DMS114 treated with DMSO at 0.1 percent for 48 hours (cell line): ENCODE measurements at regions not wholly inside any gene's neighbourhood (a gene's known extent, or its start where the extent isn't known, plus 50 kb on each side); places are given as distances from the start of the nearest gene placed in this dataset.
"Not testable (repeated sequence)": the region's sequence is repeated elsewhere in the genome, so short reads cannot be mapped to it uniquely, and the experiment has no call there.

ENCODE experiments used
- DNase-seq: peaks from one replicate; lab custom pipeline; 2025; ENCODE audit not compliant: unreplicated experiment; lab: John Stamatoyannopoulos, UW

GRCh38 chr4:62549601-62550000 lies 1349.5 kb downstream of the ADGRL3 start:
- DNase-seq, result no peak

DNA sequence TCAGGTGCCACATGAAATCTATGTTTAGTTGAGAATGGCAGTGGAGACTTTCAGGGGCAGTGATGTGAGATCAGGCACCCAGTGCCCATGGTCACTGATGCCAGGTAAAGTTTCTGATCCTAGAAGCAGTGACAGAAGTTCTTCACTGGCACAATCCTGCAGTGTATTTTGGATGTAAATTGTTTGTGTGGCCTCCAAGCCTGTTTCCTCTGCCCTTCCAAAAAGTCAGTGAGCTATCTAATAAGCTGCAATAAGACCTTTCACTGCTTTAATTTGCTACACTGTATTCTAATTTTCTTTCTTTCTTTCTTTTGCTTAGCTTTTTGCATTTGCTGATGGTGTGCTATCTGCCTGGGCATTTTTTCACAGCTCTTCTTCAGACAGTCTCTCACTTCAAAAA lies 1348.6 kb downstream of the ADGRL3 start:
- no peak for DNase-seq

- no peak for DNase-seq
Observed at GRCh38 chr4:62548108-62548524, 1348.0 kb downstream of the ADGRL3 start.

DNA sequence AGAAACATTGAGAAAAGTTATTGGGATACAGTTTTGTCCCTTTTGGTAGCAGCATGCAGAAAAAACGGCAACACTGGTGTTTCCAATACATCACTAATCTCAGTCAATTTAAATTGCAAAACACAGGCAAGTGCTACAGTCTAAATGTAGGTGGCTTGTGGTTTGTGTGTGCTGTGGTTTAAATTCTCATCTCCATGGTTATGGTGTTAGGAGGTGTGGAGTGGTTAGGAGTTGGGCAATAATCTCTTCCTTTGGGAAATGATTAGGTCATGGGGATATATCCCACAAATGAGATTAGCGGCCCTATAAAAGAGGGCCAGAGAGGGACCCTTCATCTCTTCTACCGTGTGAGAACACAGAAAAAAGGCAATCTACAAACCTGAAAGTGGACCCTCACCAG lies 1344.3 kb downstream of the ADGRL3 start:
- DNase-seq, result no peak

- DNase-seq, result no peak
Observed at GRCh38 chr4:62543002-62543401, 1342.9 kb downstream of the ADGRL3 start.

DNA sequence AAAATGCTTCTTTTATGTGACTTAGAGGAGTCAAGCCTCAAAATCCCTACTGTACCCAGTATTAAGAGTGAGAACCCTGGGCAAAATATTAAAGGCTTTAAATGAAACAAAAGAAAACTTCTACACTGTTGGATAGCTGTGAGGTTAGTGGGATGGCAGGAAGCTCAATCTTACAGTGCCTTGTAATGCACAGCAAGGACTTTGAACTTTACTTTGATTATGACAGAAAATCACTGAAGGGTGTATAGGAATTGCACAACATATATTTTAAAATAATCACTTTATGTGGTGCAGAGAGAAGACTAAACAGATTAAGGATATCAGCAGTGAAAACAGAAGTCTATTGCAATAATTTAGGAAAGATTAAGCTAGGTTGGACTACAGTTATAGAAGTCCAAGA lies 1333.4 kb downstream of the ADGRL3 start:
- DNase-seq, result no peak

- DNase-seq, result no peak
Observed at GRCh38 chr4:62531731-62532130, 1331.6 kb downstream of the ADGRL3 start.

GRCh38 chr4:62531264-62531663 lies 1331.1 kb downstream of the ADGRL3 start:
- DNase-seq, result no peak

GRCh38 chr4:62528874-62529273 lies 1328.7 kb downstream of the ADGRL3 start:
- no peak for DNase-seq

GRCh38 chr4:62526671-62527070 lies 1326.5 kb downstream of the ADGRL3 start:
- DNase-seq, result no peak

DNA sequence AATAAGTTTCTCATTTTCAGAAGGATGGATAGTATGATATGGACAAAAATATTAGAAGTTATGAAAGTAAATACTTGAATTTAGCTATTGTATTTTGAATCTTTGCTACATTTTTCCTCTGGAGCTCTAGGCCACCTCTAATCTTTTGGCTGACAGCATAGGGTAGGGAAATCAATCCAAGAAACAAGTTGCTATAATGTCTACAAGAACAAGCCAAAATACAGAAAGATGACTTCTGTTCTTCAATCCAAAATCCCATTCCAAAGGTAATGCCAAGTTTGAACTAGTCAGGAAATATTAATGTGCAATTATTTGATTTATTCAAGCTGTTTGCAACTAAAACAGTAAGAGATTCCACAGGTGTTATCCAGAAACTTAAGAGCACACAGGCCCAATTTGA lies 1323.1 kb downstream of the ADGRL3 start:
- no peak for DNase-seq

DNA sequence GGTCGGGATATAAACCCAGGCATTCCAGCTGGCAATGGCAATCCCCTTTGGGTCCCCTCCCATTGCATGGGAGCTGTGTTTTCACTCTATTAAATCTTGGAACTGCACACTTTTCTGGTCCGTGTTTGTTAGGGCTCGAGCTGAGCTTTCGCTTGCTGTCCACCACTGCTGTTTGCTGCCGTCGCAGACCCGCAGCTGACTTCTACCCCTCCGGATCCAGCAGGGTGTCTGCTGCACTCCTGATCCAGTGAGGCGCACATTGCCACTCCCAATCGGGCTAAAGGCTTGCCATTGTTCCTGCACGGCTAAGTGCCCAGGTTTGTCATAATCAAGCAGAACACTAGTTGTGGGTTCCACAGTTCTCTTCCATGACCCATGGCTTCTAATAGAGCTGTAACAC lies 1322.1 kb downstream of the ADGRL3 start:
- DNase-seq, result no peak

DNA sequence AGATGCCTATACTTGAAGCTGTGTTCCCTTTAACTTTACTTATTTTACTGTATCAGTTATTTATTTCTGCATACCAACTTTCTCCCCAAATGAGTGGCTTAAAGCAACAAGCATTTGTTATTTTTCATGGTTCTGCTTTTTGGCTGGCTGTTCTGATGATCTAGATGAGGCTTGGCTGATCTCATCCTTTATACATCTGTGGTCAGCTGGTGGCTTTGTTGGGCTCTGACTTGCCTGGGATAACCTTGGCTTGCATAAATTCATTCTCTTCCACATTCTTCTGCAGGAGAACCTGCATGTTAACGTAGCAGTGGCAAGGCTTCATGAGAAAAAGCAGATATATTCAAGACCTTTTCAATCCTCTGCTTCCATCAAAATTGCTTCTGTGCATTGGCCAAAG lies 1317.6 kb downstream of the ADGRL3 start:
- no peak for DNase-seq

DNA sequence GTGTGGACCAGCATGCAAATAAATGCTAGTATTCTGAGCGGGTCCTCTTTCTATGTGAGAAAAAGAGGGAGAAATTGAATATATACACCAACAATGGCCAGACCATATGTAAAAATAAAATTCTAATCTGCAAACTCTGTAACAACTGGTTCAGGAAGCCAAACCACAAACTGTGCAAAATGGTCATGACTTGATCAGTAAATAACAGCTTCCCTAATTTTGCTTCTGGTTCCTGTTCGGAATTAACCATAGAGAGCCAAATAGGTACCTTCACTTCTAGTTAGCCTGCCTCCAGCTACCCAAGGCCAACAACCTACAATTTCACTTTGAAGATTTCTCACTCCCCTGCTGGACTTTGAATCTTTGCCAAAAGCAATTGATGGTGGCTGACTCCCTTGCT lies 1313.2 kb downstream of the ADGRL3 start:
- no peak for DNase-seq

- no peak for DNase-seq
Observed at GRCh38 chr4:62512271-62512670, 1312.1 kb downstream of the ADGRL3 start.

GRCh38 chr4:62510228-62510627 lies 1310.1 kb downstream of the ADGRL3 start:
- no peak for DNase-seq

DNA sequence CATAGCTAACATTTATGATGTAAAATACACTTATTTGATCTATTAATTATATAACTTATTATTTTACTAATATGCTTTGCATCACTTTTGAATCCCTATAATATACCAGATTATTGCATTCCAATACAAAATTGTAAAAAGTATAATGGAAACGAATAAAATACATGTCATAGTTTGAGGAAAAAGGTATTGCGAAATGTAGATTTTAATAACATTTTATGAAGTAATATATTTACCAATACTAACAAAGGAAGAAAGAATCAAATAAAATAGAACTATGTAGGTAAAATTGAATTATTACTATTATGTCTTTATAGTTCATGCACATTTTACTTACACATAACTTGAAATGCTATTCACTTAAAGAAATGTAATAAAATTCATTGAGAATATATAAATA lies 1300.2 kb downstream of the ADGRL3 start:
- no peak for DNase-seq

GRCh38 chr4:62495032-62495431 lies 1294.9 kb downstream of the ADGRL3 start:
- no peak for DNase-seq

GRCh38 chr4:62491756-62492155 lies 1291.6 kb downstream of the ADGRL3 start:
- DNase-seq, result not testable (repeated sequence)

DNA sequence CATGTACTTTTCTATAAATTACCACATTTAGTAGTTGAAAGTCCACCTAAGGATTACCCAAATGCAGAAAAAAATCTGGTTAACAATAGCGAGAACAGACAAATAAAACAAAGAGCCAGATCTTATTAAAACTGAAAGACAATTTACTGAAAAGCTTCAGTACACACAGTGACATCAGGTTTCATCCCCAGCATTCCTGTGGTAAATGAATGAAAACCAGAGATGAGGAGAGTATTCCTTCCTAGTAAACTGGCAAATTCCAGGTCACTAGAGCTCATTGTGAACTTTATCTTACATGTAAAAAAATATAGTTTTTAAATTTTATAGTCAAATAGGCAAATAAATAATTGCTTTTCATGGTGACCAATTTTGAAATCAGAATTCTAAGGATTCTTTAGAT lies 1290.5 kb downstream of the ADGRL3 start:
- DNase-seq, result no peak

- DNase-seq, result no peak
Observed at GRCh38 chr4:62487016-62487415, 1286.9 kb downstream of the ADGRL3 start.

- no peak for DNase-seq
Observed at GRCh38 chr4:62484357-62484756, 1284.2 kb downstream of the ADGRL3 start.

- DNase-seq, result no peak
Observed at GRCh38 chr4:62482355-62482754, 1282.2 kb downstream of the ADGRL3 start.

DNA sequence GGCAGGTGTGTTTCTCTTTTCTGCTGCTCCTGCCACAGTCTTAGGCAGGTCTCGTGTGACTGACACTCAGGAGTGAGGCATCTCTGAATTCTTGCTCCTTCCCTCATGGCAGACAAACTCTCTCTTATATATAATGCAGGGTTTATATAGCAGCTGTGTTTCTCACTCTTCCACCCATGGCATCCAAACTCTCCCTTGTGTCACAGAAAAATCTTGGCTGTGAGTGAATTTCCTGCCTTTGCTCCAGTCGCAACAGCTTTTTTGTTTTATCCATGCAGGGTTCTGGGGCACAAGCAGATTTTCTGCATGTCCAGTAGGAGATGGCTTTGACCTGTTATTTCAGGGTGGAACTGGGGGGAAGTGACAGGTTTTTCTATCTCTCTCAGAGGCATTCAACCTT lies 1275.5 kb downstream of the ADGRL3 start:
- no peak for DNase-seq
